GM12878 (cell line): ENCODE measurements at regions not wholly inside any gene's neighbourhood (a gene's known extent, or its start where the extent isn't known, plus 50 kb on each side); places are given as distances from the start of the nearest gene placed in this dataset.

ENCODE experiments used
- CEBPB ChIP-seq, 2 experiments: fragments of 150-350 bp in 1 of 2; IDR thresholded peaks; 2 replicates each; pipeline ENCODE4 v1.6.1; 2012 to 2014; ENCODE audit warnings: low read depth in 2 of 2, low read length in 2 of 2, borderline replicate concordance in 1 of 2, inconsistent platforms in 1 of 2
- IKZF1 ChIP-seq: fragments of 450-650 bp; conservative IDR thresholded peaks from 2 replicates; pipeline ENCODE4 v1.6.1; 2017; ENCODE audit warnings: antibody characterized with exemption, mild to moderate bottlenecking
- KAT2A ChIP-seq: conservative IDR thresholded peaks from 2 replicates; pipeline ENCODE4 v1.6.1; 2011; ENCODE audit warnings: low read depth, low read length; ENCODE audit not compliant: control insufficient read depth
- RAD21 ChIP-seq: IDR thresholded peaks from 2 replicates; pipeline ENCODE4 v1.6.1; 2011; ENCODE audit warnings: mild to moderate bottlenecking, low read depth, low read length, moderate library complexity; ENCODE audit not compliant: insufficient read depth
- RFX5 ChIP-seq: IDR thresholded peaks from 2 replicates; pipeline ENCODE4 v1.6.1; 2011; ENCODE audit warnings: low read depth, low read length, improper control_type of control experiment
- SP1 ChIP-seq: IDR thresholded peaks from one replicate; pipeline ENCODE4 v1.6.1; 2011; ENCODE audit warnings: low read depth, low read length
- SREBF2 ChIP-seq: IDR thresholded peaks from 2 replicates; pipeline ENCODE4 v1.6.1; 2012; ENCODE audit warnings: mild to moderate bottlenecking, low read length
- TCF12 ChIP-seq: IDR thresholded peaks from 2 replicates; pipeline ENCODE4 v1.6.1; 2011; ENCODE audit warnings: low read depth, mild to moderate bottlenecking, low read length
- WRNIP1 ChIP-seq: IDR thresholded peaks from 2 replicates; pipeline ENCODE4 v1.6.1; 2011; ENCODE audit warnings: low read depth, low read length, improper control_type of control experiment, borderline replicate concordance
- TF ChIP-seq, protein P1 (sequence below): fragments of 450-650 bp; IDR thresholded peaks from 2 replicates; pipeline ENCODE4 v1.6.1; 2014; ENCODE audit warnings: mild to moderate bottlenecking
- TF ChIP-seq, protein P2 (sequence below): fragments of 450-650 bp; IDR thresholded peaks from 2 replicates; pipeline ENCODE4 v1.6.1; 2017; ENCODE audit warnings: mild to moderate bottlenecking, moderate library complexity

DNA sequence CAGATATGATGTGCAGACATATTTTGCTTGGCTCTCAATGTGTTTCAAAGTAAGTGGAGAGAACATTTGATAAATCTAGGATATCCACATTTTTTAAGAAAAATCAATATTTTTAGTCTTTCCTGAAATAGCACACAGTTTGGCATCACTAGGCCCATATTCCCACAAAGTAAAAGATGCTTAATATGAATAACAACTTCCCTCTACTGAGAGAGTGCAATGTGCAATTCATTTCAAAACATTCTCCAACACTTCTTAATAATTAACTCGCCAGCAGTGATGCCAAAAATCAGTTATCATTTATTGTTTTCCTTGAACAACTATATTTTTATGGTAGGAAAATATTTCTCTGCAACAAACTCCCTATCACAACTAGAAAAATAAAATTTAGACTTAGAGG is 800.2 kb upstream of the MBL2 start (continued):
- TF ChIP-seq, protein P1, sequence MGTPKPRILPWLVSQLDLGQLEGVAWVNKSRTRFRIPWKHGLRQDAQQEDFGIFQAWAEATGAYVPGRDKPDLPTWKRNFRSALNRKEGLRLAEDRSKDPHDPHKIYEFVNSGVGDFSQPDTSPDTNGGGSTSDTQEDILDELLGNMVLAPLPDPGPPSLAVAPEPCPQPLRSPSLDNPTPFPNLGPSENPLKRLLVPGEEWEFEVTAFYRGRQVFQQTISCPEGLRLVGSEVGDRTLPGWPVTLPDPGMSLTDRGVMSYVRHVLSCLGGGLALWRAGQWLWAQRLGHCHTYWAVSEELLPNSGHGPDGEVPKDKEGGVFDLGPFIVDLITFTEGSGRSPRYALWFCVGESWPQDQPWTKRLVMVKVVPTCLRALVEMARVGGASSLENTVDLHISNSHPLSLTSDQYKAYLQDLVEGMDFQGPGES: no peak
- TF ChIP-seq SP1 (no peak), SREBF2 (no peak), IKZF1 (no peak), CEBPB (IDR thresholded peaks at IDR 0.05; ENCODE audit: borderline replicate concordance in 1 of 2, low read depth in 2 of 2, low read length in 2 of 2) (no peak), WRNIP1 (no peak), KAT2A (no peak), RAD21 (no peak), RFX5 (no peak), TCF12 (no peak)
- TF ChIP-seq, protein P2, sequence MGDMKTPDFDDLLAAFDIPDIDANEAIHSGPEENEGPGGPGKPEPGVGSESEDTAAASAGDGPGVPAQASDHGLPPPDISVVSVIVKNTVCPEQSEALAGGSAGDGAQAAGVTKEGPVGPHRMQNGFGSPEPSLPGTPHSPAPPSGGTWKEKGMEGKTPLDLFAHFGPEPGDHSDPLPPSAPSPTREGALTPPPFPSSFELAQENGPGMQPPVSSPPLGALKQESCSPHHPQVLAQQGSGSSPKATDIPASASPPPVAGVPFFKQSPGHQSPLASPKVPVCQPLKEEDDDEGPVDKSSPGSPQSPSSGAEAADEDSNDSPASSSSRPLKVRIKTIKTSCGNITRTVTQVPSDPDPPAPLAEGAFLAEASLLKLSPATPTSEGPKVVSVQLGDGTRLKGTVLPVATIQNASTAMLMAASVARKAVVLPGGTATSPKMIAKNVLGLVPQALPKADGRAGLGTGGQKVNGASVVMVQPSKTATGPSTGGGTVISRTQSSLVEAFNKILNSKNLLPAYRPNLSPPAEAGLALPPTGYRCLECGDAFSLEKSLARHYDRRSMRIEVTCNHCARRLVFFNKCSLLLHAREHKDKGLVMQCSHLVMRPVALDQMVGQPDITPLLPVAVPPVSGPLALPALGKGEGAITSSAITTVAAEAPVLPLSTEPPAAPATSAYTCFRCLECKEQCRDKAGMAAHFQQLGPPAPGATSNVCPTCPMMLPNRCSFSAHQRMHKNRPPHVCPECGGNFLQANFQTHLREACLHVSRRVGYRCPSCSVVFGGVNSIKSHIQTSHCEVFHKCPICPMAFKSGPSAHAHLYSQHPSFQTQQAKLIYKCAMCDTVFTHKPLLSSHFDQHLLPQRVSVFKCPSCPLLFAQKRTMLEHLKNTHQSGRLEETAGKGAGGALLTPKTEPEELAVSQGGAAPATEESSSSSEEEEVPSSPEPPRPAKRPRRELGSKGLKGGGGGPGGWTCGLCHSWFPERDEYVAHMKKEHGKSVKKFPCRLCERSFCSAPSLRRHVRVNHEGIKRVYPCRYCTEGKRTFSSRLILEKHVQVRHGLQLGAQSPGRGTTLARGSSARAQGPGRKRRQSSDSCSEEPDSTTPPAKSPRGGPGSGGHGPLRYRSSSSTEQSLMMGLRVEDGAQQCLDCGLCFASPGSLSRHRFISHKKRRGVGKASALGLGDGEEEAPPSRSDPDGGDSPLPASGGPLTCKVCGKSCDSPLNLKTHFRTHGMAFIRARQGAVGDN: no peak
